GM19468 (cell line): ENCODE measurements at regions not wholly inside any gene's neighbourhood (a gene's known extent, or its start where the extent isn't known, plus 50 kb on each side); places are given as distances from the start of the nearest gene placed in this dataset.

Source experiments
- ATAC-seq: cut with Tn5 transposase; IDR thresholded peaks from one replicate; pipeline ENCODE4 v1.9.1; 2021; ENCODE audit warnings: mild to moderate bottlenecking, moderate library complexity, moderate number of reproducible peaks; ENCODE audit not compliant: unreplicated experiment; ENCODE audit errors: extremely low read depth

DNA sequence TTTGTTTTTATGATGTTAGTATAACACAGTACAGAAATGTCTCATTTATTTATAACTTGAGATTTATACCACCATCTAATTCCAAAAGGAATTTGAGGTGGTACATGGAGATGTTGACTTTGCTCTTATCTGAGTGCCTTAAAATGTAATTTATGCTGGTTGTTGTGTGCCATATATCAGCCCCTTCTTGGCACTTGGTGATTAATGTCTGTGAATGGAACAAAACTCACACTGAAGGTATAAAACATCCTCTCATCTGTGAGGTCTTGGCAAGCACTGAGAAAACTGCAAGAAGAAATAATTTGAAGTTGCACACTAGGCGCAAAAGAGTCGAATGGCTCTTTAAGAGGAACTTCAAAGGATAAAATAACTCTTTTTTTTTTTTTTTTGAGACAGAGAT lies 240.4 kb downstream of the B3GLCT start:
- no peak for ATAC-seq

DNA sequence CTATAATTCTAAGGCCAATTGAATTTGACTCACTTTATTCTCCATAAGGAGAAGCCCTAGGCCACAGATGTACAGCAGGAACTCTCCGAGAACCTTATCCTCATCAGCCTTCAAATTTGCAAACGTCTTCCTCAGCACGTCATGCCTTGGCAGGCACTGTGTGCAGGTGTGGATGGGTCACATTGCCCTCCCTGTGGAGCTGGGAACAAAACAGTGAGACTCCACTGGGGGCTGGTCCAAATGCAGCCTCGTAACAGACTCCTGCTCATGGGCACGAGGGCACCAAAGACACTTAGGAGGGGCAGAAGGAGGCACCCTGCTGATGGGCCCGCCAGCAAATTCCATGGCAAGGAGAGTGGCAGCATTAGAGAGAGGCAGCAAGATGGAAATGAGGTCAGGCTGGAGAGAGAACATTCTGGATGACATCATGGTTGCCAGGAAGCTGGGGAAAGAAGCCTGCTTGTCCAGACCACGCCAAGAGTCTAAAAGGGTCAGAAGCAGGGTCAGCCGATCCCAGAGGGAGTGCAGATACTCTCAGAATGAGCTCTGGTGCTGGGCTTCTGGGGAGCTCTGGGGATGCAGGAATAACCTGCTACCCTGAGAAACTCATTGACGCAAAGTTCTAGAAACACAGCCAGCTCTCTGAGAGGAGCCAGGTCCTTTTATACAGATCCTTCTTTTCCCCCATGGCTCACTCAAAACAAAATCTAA lies 242.2 kb downstream of the B3GLCT start:
- ATAC-seq: no peak

GRCh38 chr13:31442571-31442970 lies 242.8 kb downstream of the B3GLCT start:
- ATAC-seq: no peak

- ATAC-seq: no peak
Measured at GRCh38 chr13:31444266-31444856, 244.6 kb downstream of the B3GLCT start.

DNA sequence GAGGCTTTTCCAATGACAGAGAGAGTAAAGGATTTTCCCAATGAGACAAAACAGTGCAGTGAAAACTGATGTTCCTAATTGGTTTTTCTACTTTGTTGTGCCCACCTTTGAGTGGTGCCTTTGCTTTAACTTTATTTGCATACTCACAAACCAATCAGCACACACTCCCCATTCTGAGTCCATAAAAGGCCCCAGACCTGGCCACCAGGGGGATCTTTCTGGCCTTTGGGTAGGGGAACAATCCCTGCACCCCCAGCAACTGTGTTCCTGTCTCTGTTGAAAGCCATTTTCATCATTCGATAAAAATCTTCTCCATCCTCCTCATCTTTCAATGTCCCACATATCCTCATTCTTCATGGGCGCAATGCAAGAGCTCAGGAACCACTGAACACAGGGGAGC lies 252.8 kb downstream of the B3GLCT start:
- no peak for ATAC-seq

- no peak for ATAC-seq
Measured at GRCh38 chr13:31455581-31455980, 255.8 kb downstream of the B3GLCT start.

DNA sequence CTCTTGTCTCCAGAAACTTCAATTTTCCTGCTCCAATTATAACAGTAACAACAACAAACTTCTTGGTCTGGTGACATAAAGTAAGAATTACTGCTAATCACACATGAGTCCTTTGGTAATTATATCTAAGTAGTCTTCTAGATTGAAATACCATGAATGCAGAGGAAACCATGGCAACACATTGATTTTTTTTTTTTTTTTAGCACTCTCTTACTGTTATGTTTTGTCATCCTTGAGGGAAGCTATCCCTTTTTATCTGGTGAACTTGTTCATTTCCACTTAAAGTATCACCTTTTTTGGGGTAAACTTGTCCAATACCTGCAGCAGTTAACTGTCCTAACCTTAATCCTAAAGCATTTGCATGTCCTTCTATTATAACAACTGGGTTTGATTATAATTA lies 256.3 kb downstream of the B3GLCT start:
- ATAC-seq: no peak

DNA sequence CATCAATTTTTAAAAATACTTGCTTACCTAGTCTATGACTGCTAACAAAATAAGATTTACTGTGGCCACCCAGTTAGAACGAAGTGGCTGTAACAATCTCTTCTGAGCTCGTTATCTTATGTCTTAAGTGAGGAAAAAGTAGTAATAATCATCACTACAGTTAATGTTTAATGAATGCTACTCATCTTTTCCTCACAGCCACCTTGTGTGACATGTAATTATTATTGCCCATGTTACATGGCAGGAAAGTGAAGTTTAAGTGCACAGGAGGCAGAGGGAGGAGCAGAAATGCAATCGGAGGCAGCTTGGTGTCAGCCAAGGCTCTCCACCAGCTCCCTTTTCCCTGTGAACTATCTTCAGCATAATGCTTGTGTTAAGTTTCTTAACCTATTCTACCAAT lies 260.3 kb downstream of the B3GLCT start:
- ATAC-seq: no peak

DNA sequence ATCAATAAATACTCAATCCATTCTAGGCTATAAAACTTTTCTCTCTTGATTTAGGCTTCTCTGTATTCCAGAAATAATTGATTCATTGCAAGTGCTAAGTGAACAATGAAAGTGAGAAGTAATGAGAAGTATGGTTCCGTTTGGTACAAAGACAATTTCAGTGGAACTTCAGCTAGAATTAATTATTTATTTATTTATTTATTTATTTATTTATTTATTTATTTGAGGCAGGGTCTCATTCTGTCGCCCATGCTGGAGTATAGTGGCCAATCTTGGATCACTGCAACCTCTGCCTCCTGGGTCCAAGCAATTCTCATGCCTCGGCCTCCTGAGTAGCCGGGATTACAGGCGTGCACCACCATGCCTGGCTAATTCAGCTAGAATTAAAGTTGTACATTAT lies 262.1 kb downstream of the B3GLCT start:
- ATAC-seq: no peak

GRCh38 chr13:31462766-31463165 lies 263.0 kb downstream of the B3GLCT start:
- no peak for ATAC-seq

DNA sequence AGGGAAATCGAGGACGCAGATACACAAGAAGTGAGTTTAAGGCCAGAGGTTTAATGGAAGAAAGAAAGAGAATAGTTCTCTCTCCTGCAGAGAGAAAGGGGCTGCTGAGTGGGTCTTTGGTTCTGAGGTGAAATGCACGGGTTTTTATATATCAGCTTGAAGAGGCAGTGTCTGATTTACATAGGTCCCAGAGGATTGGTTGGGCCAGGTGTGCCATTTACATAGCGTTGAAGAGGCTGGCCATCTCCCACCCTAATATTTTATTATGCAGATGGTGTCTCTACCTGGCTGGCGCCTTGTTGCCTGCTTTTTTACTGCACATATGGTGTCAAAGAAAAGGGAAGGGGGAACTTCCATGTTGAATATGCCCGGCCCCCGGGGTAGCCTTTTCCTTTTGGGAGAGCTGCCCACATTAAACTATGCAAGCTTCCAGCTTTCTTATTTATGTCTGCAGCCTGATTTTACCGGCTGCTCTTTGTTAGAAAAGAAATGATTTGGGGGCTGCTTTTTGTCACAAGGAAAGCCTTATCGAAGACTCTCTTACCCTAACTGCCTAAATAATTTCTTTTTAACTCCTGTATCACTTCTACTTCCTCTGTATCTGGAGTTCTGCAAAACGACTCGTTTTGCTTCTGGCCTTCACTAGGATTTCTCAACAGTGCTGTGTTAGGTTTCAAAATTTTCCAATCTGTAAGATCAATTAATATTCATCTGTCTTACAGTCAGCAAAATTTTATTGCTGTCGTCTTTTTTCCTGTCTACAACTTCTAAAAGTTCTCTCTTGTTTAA lies 268.5 kb downstream of the B3GLCT start:
- ATAC-seq: no peak

DNA sequence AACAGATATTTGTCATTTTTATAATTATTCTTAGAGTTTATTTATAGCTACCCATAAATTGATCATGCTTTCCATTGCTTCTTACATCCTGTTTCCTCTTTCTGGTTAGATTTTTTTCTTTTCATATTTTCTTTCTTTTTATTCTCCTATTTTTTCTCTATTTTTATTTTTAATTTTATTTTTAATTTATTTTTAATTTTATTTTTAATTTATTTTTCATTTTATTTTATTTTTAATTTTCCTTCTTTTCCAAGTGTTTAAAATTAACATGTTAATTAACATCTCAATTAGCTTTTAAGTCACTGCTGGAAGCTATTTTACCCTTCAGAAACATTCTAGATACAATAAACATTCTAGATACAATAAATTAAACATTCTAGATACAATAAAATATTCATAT lies 269.6 kb downstream of the B3GLCT start:
- no peak for ATAC-seq

- ATAC-seq: no peak
Measured at GRCh38 chr13:31476266-31476665, 263.1 kb upstream of the RXFP2 start.

DNA sequence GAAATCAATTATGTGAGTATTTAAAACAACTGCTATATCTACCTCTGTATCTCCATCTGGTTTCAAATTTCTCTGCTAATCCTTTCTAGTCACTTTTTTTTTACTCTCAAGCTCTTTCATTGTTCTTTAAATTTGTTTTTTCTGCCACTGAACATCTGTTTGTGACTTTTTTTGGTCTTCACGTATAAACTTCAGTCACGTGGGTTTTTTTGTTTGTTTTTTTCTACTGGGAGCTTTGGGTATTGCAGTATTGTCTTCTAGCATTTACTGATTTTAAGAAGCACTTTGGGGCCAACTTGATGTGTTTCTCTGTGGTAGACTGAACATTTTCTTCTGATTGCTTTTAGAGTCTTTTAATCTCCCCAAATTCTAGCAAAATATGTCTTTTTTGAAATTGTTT lies 262.6 kb upstream of the RXFP2 start:
- ATAC-seq: no peak

DNA sequence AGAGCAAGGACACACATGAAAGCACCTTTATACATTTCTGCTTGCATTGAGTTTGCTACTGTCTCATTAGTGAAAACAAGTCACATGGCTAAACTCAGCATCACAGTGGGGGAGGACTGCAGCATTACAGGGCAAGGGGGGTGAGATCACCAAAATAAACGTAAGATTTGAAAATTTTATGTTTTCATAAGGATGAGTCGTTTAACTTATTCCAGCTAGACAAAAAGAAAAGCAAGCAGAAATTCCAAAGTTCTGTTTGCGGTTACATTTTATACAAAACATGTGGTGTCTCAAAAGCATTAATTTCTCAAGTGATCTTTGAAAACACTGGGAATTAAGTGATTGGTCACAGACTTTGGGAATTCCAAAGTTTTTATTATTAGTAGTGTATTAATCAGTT lies 261.4 kb upstream of the RXFP2 start:
- no peak for ATAC-seq

DNA sequence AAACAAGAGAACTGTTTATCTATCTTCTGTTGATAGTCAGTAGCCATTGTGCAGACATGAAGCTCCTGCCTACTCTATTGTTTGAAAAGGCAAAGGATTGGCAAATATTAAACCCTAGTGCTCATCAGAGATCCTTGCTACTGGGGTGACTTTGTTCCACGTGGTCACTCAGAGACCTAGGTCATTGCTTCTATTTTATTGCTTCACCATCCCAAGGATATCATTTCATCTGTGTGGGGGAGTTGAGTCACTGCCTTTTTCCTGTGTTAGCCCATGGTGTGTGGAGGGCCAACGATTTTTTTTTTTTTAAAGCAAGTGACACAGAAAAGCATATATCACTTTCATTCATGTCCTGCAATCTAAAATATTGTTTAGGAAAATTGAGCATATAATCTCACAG lies 254.1 kb upstream of the RXFP2 start:
- no peak for ATAC-seq

DNA sequence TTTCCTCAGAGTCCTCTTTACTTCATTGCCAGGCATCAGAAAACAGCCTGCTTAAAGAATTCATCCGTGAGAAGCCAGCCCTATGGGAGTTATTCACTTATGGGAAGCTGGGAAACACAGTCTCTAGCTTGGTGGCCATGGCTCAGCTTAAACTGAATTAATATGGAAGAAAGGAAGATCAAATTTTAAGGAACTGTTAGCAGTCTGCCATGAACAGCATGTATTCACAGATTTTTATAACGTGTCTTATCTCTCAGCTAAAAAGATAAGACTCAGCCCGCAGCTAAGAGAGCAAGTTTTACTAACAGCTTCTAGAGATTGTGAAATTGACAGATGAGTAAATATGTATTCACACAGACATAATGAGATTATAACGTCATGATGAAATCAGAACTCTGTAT lies 253.7 kb upstream of the RXFP2 start:
- ATAC-seq: no peak

DNA sequence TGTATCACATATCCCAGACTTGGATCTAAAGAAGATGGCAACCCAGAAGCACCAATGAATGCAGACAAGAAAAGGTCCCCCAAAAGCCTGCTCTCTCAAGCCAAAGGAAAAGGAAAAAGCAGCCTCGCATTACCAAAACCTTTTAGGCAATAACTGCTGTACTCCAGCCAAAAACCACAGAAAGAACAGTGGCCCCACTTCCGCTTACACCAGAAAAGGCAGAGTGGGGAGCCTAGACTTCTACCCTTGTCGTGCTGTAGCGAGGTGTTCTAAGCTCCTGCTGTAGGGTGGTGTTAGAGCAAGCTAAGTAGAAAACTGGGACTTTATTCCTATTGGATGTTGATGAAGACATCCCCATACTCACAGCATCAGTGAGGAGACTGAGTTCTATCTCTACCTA lies 244.0 kb upstream of the RXFP2 start:
- no peak for ATAC-seq

- ATAC-seq: no peak
Measured at GRCh38 chr13:31499274-31499673, 240.1 kb upstream of the RXFP2 start.

- ATAC-seq: no peak
Measured at GRCh38 chr13:31503626-31504025, 235.7 kb upstream of the RXFP2 start.

- ATAC-seq: no peak
Measured at GRCh38 chr13:31504918-31505317, 234.4 kb upstream of the RXFP2 start.

GRCh38 chr13:31512331-31512730 lies 227.0 kb upstream of the RXFP2 start:
- ATAC-seq: no peak
